Stomach (tissue), 4 donors: ENCODE measurements at regions not wholly inside any gene's neighbourhood (a gene's known extent, or its start where the extent isn't known, plus 50 kb on each side); places are given as distances from the start of the nearest gene placed in this dataset.

Source experiments
- POLR2A ChIP-seq, 4 donors: fragments of 450-650 bp; IDR thresholded peaks; one replicate each; pipeline ENCODE4 v1.6.1; 2016; ENCODE audit warnings: antibody characterized with exemption in 4 of 4, control low read depth in 2 of 4, mild to moderate bottlenecking in 1 of 4, moderate library complexity in 1 of 4
- POLR2AphosphoS5 ChIP-seq, 3 donors: sonication (generic); formaldehyde crosslinking; IDR thresholded peaks; one replicate each; pipeline ENCODE4 v1.6.1; 2016; ENCODE audit warnings: antibody characterized with exemption in 3 of 3
- TF ChIP-seq, protein P1 (sequence below), 7 experiments: fragments of 450-650 bp in 4 of 7; fragments of 200-600 bp in 3 of 7; sonication (generic) in 3 of 7; IDR thresholded peaks; one replicate each; pipeline ENCODE4 v1.5.1; 2016 to 2019; ENCODE audit warnings: antibody characterized with exemption in 7 of 7, control low read depth in 2 of 7, mild to moderate bottlenecking in 1 of 7

DNA sequence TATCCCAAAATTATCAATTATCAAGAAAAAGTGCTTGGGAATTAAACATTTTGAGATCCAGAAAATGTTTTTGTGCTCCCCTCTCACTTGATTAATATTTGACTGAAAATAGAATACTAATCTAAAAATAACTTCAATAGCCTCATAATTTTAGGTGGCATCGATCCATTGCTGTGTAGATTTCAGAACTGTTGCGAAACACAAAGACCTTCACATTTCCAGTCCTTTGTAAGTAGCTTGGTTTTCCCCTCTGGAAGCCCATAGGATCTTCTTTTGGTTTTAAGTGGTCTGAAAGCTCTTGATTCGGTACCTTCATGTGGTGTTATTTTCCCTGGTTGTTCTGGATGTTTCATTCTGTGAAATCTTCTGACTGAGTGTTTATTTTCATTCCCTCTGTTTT, 176.5 kb downstream of the NUFIP1 start:
- TF ChIP-seq, protein P1, sequence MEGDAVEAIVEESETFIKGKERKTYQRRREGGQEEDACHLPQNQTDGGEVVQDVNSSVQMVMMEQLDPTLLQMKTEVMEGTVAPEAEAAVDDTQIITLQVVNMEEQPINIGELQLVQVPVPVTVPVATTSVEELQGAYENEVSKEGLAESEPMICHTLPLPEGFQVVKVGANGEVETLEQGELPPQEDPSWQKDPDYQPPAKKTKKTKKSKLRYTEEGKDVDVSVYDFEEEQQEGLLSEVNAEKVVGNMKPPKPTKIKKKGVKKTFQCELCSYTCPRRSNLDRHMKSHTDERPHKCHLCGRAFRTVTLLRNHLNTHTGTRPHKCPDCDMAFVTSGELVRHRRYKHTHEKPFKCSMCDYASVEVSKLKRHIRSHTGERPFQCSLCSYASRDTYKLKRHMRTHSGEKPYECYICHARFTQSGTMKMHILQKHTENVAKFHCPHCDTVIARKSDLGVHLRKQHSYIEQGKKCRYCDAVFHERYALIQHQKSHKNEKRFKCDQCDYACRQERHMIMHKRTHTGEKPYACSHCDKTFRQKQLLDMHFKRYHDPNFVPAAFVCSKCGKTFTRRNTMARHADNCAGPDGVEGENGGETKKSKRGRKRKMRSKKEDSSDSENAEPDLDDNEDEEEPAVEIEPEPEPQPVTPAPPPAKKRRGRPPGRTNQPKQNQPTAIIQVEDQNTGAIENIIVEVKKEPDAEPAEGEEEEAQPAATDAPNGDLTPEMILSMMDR (IDR thresholded peaks at IDR 0.05), result no peak
- TF ChIP-seq POLR2AphosphoS5 (IDR thresholded peaks at IDR 0.05), result no peak
- TF ChIP-seq POLR2A (IDR thresholded peaks at IDR 0.05), result no peak
